DMS114 treated with DMSO at 0.1 percent for 48 hours (cell line): ENCODE measurements at regions not wholly inside any gene's neighbourhood (a gene's known extent, or its start where the extent isn't known, plus 50 kb on each side); places are given as distances from the start of the nearest gene placed in this dataset.

Experiments used
- DNase-seq: peaks from one replicate; lab custom pipeline; 2025; ENCODE audit not compliant: unreplicated experiment; lab: John Stamatoyannopoulos, UW

GRCh38 chr2:14540015-14540414 lies 92.5 kb upstream of the LRATD1 start:
- no peak for DNase-seq

GRCh38 chr2:14543284-14543683 lies 89.2 kb upstream of the LRATD1 start:
- no peak for DNase-seq

- DNase-seq: no peak
These were observed 88.3 kb upstream of the LRATD1 start for GRCh38 chr2:14544247-14544646.

GRCh38 chr2:14547830-14548229 lies 84.7 kb upstream of the LRATD1 start:
- no peak for DNase-seq

GRCh38 chr2:14550658-14551057 lies 81.9 kb upstream of the LRATD1 start:
- no peak for DNase-seq

- DNase-seq: no peak
These were observed 81.4 kb upstream of the LRATD1 start for GRCh38 chr2:14551069-14551468.

GRCh38 chr2:14552286-14552685 lies 80.2 kb upstream of the LRATD1 start:
- DNase-seq: no peak

GRCh38 chr2:14552818-14553217 lies 79.7 kb upstream of the LRATD1 start:
- no peak for DNase-seq

GRCh38 chr2:14554849-14555545 lies 77.5 kb upstream of the LRATD1 start:
- no peak for DNase-seq

- no peak for DNase-seq
These were observed 75.4 kb upstream of the LRATD1 start for GRCh38 chr2:14557111-14557510.

GRCh38 chr2:14557916-14558315 lies 74.6 kb upstream of the LRATD1 start:
- no peak for DNase-seq

GRCh38 chr2:14558335-14558919 lies 74.1 kb upstream of the LRATD1 start:
- no peak for DNase-seq

GRCh38 chr2:14560716-14561115 lies 71.8 kb upstream of the LRATD1 start:
- DNase-seq: no peak

GRCh38 chr2:14563324-14563723 lies 69.2 kb upstream of the LRATD1 start:
- no peak for DNase-seq

GRCh38 chr2:14565666-14566065 lies 66.9 kb upstream of the LRATD1 start:
- DNase-seq: no peak

GRCh38 chr2:14567561-14567960 lies 65.0 kb upstream of the LRATD1 start:
- no peak for DNase-seq

GRCh38 chr2:14569294-14569693 lies 63.2 kb upstream of the LRATD1 start:
- DNase-seq: no peak

GRCh38 chr2:14572633-14573032 lies 59.9 kb upstream of the LRATD1 start:
- no peak for DNase-seq

- DNase-seq: no peak
These were observed 54.7 kb upstream of the LRATD1 start for GRCh38 chr2:14577843-14578242.
